ENCODE measurements at regions not wholly inside any gene's neighbourhood (a gene's known extent, or its start where the extent isn't known, plus 50 kb on each side); places are given as distances from the start of the nearest gene placed in this dataset.

DNA sequence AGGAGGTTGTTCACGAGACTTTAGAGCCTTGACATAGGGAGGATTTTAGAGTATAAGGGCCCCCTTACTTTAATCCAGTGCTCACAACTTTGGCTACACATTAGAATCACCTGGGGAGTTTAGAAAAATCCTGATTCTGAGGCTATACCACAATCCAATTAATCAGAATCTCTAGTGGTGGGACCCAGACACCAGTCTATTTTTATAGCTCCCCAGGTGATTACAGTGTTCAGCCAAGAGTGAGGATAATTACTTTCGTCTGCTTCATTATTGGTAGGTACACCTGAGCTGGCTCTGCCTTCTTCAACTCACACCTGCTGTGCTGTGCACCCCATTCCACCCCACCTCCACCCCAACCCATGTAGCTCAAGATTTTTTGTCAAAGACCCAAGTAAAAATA, 141.3 kb upstream of the EPB41L4A start (continued):
- TF ChIP-seq, protein P1, sequence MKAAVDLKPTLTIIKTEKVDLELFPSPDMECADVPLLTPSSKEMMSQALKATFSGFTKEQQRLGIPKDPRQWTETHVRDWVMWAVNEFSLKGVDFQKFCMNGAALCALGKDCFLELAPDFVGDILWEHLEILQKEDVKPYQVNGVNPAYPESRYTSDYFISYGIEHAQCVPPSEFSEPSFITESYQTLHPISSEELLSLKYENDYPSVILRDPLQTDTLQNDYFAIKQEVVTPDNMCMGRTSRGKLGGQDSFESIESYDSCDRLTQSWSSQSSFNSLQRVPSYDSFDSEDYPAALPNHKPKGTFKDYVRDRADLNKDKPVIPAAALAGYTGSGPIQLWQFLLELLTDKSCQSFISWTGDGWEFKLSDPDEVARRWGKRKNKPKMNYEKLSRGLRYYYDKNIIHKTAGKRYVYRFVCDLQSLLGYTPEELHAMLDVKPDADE (IDR thresholded peaks at IDR 0.05) = no peak
- no peak for TF ChIP-seq POLR2AphosphoS5 (IDR thresholded peaks at IDR 0.05; ENCODE audit: low read depth)
- no peak for TF ChIP-seq EZH2 (IDR thresholded peaks at IDR 0.05; ENCODE audit: low read depth, unreplicated experiment)
- TF ChIP-seq STAT1 (IDR thresholded peaks at IDR 0.05; ENCODE audit: unreplicated experiment) = no peak
- TF ChIP-seq ZNF114 (CRISPR knock-in tag; IDR thresholded peaks at IDR 0.05) = no peak
- no peak for TF ChIP-seq ZNF331 (CRISPR knock-in tag; IDR thresholded peaks at IDR 0.05; ENCODE audit: low read depth)

DNA sequence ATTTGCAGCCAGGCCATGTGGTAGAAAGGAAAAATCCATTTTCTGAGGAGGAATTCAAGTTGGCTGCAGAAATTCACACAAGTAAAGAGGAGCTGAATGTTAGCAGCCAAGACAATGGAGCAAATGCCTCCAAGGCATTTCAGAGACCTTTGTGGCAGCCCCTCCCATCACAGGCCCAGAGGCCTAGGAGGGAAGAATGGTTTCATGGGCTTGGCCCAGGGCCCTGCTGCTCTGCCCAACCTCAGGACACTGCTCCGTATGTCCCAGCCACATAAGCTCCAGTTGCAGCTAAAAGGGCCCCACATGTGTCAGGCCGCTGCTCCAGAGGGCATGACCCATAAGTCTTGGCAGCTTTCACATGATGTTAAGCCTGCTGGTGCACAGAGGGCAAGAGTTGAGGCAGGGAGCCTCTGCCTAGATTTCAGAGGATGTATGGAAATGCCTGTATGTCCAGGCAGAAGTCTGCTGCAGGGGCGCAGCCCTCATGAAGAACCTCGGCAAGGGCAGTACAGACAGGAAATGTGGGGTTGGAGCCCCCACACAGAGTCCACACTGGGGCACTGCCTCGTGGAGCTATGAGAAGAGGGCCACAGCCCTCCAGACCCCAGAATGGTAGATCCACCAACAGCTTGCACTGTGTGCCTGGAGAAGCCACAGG, 144.2 kb upstream of the EPB41L4A start:
- ATAC-seq (no peak), DNase-seq (ENCODE audit: low spot score) (no peak)
- Mint-ChIP-seq H3K4me3 (no peak overlapping the region), H3K4me1 (peaks cover 5% of the 10 kb centered on the region; the same call in 2 of the 3 replicates), H3K9me3 (peaks cover 34% of the 10 kb centered on the region), H3K27ac (no peak overlapping the region), H3K36me3 (ENCODE audit: low read depth) (peaks cover 26% of the 10 kb centered on the region), H3K27me3 (ENCODE audit: insufficient read depth, low read depth, poor library complexity) (peaks cover 6% of the 10 kb centered on the region)
- Histone ChIP-seq H3K4me1 (ENCODE audit: insufficient read depth) (0 out of 2 replicates have a peak, but pooled peaks cover 3% of the 10 kb centered on the region), H3K27me3 (ENCODE audit: insufficient read depth) (no peaks in the 10 kb centered on the region), H4K20me1 (replicated peaks; ENCODE audit: insufficient read depth) (no peaks in the 10 kb centered on the region), H3K9me2 (ENCODE audit: insufficient read depth) (0 out of 2 replicates have a peak, but pooled peaks cover 12% of the 10 kb centered on the region), H3K4me2 (no peak overlapping the region), H2AFZ (no peak overlapping the region), H3K4me3 (no peak overlapping the region), H3K36me3 (ENCODE audit: insufficient read depth) (peaks cover 5% of the 10 kb centered on the region; the same call in 1 of the 2 replicates), H3F3A (replicated peaks; ENCODE audit: low read depth) (no peaks in the 10 kb centered on the region), H3K79me2 (replicated peaks; ENCODE audit: insufficient read depth) (no peaks in the 10 kb centered on the region), H3K27ac (ENCODE audit: low read depth) (no peak overlapping the region)
- TF ChIP-seq, protein P1 (IDR thresholded peaks at IDR 0.05) = no peak
- TF ChIP-seq CREB1 (CRISPR knock-in tag; IDR thresholded peaks at IDR 0.05; ENCODE audit: low read depth) (no peak), POLR2AphosphoS5 (IDR thresholded peaks at IDR 0.05; ENCODE audit: low read depth) (no peak), JUNB (IDR thresholded peaks at IDR 0.05; ENCODE audit: unreplicated experiment) (no peak), STAT1 (IDR thresholded peaks at IDR 0.05; ENCODE audit: unreplicated experiment) (no peak)
- TF ChIP-seq, protein P2, sequence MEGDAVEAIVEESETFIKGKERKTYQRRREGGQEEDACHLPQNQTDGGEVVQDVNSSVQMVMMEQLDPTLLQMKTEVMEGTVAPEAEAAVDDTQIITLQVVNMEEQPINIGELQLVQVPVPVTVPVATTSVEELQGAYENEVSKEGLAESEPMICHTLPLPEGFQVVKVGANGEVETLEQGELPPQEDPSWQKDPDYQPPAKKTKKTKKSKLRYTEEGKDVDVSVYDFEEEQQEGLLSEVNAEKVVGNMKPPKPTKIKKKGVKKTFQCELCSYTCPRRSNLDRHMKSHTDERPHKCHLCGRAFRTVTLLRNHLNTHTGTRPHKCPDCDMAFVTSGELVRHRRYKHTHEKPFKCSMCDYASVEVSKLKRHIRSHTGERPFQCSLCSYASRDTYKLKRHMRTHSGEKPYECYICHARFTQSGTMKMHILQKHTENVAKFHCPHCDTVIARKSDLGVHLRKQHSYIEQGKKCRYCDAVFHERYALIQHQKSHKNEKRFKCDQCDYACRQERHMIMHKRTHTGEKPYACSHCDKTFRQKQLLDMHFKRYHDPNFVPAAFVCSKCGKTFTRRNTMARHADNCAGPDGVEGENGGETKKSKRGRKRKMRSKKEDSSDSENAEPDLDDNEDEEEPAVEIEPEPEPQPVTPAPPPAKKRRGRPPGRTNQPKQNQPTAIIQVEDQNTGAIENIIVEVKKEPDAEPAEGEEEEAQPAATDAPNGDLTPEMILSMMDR (conservative IDR thresholded peaks at IDR 0.05; ENCODE audit: low read depth in 2 of 2) = no peak
- TF ChIP-seq, protein P3, sequence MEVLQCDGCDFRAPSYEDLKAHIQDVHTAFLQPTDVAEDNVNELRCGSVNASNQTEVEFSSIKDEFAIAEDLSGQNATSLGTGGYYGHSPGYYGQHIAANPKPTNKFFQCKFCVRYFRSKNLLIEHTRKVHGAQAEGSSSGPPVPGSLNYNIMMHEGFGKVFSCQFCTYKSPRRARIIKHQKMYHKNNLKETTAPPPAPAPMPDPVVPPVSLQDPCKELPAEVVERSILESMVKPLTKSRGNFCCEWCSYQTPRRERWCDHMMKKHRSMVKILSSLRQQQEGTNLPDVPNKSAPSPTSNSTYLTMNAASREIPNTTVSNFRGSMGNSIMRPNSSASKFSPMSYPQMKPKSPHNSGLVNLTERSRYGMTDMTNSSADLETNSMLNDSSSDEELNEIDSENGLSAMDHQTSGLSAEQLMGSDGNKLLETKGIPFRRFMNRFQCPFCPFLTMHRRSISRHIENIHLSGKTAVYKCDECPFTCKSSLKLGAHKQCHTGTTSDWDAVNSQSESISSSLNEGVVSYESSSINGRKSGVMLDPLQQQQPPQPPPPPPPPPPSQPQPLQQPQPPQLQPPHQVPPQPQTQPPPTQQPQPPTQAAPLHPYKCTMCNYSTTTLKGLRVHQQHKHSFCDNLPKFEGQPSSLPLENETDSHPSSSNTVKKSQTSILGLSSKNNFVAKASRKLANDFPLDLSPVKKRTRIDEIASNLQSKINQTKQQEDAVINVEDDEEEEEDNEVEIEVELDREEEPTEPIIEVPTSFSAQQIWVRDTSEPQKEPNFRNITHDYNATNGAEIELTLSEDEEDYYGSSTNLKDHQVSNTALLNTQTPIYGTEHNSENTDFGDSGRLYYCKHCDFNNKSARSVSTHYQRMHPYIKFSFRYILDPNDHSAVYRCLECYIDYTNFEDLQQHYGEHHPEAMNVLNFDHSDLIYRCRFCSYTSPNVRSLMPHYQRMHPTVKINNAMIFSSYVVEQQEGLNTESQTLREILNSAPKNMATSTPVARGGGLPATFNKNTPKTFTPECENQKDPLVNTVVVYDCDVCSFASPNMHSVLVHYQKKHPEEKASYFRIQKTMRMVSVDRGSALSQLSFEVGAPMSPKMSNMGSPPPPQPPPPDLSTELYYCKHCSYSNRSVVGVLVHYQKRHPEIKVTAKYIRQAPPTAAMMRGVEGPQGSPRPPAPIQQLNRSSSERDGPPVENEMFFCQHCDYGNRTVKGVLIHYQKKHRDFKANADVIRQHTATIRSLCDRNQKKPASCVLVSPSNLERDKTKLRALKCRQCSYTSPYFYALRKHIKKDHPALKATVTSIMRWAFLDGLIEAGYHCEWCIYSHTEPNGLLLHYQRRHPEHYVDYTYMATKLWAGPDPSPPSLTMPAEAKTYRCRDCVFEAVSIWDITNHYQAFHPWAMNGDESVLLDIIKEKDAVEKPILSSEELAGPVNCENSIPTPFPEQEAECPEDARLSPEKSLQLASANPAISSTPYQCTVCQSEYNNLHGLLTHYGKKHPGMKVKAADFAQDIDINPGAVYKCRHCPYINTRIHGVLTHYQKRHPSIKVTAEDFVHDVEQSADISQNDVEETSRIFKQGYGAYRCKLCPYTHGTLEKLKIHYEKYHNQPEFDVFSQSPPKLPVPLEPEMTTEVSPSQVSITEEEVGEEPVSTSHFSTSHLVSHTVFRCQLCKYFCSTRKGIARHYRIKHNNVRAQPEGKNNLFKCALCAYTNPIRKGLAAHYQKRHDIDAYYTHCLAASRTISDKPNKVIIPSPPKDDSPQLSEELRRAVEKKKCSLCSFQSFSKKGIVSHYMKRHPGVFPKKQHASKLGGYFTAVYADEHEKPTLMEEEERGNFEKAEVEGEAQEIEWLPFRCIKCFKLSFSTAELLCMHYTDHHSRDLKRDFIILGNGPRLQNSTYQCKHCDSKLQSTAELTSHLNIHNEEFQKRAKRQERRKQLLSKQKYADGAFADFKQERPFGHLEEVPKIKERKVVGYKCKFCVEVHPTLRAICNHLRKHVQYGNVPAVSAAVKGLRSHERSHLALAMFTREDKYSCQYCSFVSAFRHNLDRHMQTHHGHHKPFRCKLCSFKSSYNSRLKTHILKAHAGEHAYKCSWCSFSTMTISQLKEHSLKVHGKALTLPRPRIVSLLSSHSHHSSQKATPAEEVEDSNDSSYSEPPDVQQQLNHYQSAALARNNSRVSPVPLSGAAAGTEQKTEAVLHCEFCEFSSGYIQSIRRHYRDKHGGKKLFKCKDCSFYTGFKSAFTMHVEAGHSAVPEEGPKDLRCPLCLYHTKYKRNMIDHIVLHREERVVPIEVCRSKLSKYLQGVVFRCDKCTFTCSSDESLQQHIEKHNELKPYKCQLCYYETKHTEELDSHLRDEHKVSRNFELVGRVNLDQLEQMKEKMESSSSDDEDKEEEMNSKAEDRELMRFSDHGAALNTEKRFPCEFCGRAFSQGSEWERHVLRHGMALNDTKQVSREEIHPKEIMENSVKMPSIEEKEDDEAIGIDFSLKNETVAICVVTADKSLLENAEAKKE (CRISPR knock-in tag; IDR thresholded peaks at IDR 0.05) = no peak

All from GM23338 (cell line).